ENCODE measurements at regions not wholly inside any gene's neighbourhood (a gene's known extent, or its start where the extent isn't known, plus 50 kb on each side); places are given as distances from the start of the nearest gene placed in this dataset.

DNA sequence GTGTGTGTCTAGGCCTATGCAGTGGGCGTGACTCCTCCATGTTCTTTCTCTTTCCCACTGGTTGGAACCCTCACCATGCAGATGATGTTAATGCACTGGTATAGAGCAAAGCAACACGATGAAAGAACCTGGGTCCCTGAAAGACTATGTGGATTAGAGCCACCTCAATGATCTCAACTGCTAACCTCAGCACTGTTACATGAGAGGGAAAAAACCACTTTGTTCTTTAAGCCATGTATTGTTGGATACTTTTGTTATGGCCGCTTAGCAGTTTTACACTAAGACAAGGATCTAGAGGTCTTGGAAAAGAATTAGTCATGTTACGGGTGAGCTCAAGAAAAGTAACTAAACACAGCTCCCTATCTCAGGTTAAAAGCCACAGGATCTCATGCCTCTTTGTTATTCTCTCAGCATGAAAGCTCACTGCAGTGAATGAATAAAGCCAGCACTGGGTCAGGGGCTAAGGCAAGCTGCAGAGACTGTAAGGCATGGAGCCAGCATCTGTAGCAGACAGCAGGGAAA is 56.6 kb upstream of the RBBP6 start:
- H3K9me3 ChIP-seq (replicated peaks; ENCODE audit: control insufficient read depth, insufficient read depth, low read length) = no peaks in the 10 kb centered on the region
- RAD21 ChIA-PET (ENCODE audit: unreplicated experiment) = no interaction called here
- H3K4me2 ChIP-seq (ENCODE audit: control insufficient read depth, insufficient read depth) = no peak overlapping the region
- 34% methylated on average over 4 of the region's 4 CpGs for WGBS (ENCODE audit: insufficient coverage, insufficient replicate concordance, low lambda C conversion rate, missing lambda C conversion rate)
- no peaks in the 10 kb centered on the region for H3K79me2 ChIP-seq (ENCODE audit: control insufficient read depth, insufficient read depth, low read length)
- no peak overlapping the region for H3K9ac ChIP-seq (ENCODE audit: control insufficient read depth, insufficient read depth, low read length)
- H2AFZ ChIP-seq (ENCODE audit: control insufficient read depth, low read depth, low read length) = no peak overlapping the region
- intact Hi-C loops (cut with micrococcal nuclease; ENCODE audit: unreplicated experiment) (no loop called here), in situ Hi-C loops (cut with MboI) (no loop called here)
- FAIRE-seq = no peak
- CTCF ChIA-PET = interaction anchor here (1.1 to 1.2 kb wide), 2 partner anchors 23 to 34 kb away, joined by 3 read pairs; no protein-coding TSS in a partner anchor
- SMC1A ChIA-PET (ENCODE audit: uncharacterized antibody, unreplicated experiment) = interaction anchor here (1.1 kb wide), 1 partner anchor 52 kb away, joined by 3 read pairs; no protein-coding TSS in a partner anchor
- DNase-seq (ENCODE audit: low read depth, low spot score) = no peak
- no peaks in the 10 kb centered on the region for H4K20me1 ChIP-seq (ENCODE audit: control insufficient read depth, insufficient read depth)
- H3K27ac ChIP-seq (ENCODE audit: control insufficient read depth, insufficient read depth) = no peak overlapping the region
- POLR2A ChIA-PET = no interaction called here
- H3K36me3 ChIP-seq (ENCODE audit: control insufficient read depth in 2 of 2, insufficient read depth in 2 of 2, low read length in 1 of 2) = no peaks in the 10 kb centered on the region
- no peak overlapping the region for H3K4me3 ChIP-seq
- no peaks in the 10 kb centered on the region; a peak in 2 of 4 replicates for H3K27me3 ChIP-seq (replicated peaks in 1 of 2; ENCODE audit: control insufficient read depth in 2 of 2, insufficient read depth in 2 of 2, low read length in 1 of 2)
- no peak for TF ChIP-seq SIX5 (IDR thresholded peaks at IDR 0.05; ENCODE audit: low read depth, low read length, severe bottlenecking)
- TF ChIP-seq EZH2 (IDR thresholded peaks at IDR 0.05; ENCODE audit: borderline replicate concordance, control insufficient read depth, low read depth, low read length) = no peak
- no peak for TF ChIP-seq CBFB (IDR thresholded peaks at IDR 0.05; ENCODE audit: low read depth)
- no peak for TF ChIP-seq WRNIP1 (IDR thresholded peaks at IDR 0.05; ENCODE audit: borderline replicate concordance, low read depth, low read length)
- TF ChIP-seq EP300 (IDR thresholded peaks at IDR 0.05; ENCODE audit: borderline replicate concordance in 1 of 2, control insufficient read depth in 1 of 2, low read depth in 2 of 2, low read length in 2 of 2) = no peak
- TF ChIP-seq, protein P1, sequence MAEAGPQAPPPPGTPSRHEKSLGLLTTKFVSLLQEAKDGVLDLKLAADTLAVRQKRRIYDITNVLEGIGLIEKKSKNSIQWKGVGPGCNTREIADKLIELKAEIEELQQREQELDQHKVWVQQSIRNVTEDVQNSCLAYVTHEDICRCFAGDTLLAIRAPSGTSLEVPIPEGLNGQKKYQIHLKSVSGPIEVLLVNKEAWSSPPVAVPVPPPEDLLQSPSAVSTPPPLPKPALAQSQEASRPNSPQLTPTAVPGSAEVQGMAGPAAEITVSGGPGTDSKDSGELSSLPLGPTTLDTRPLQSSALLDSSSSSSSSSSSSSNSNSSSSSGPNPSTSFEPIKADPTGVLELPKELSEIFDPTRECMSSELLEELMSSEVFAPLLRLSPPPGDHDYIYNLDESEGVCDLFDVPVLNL (IDR thresholded peaks at IDR 0.05; ENCODE audit: low read depth, low read length) = no peak
- H3K4me1 ChIP-seq (ENCODE audit: control insufficient read depth, insufficient read depth, low read length) = no peaks in the 10 kb centered on the region
- BruUV-seq (replicated peaks) = no TSS peak
- ATAC-seq = no peak

GRCh38 chr16:24488045-24488444 is 51.3 kb upstream of the RBBP6 start:
- BruUV-seq (replicated peaks) = no TSS peak
- in situ Hi-C loops (cut with MboI) = no loop called here
- H3K79me2 ChIP-seq (ENCODE audit: control insufficient read depth, insufficient read depth, low read length) = no peaks in the 10 kb centered on the region
- ATAC-seq = no peak
- H3K4me2 ChIP-seq (ENCODE audit: control insufficient read depth, insufficient read depth) = no peak overlapping the region
- no peak for DNase-seq (ENCODE audit: low read depth, low spot score)
- WGBS (ENCODE audit: insufficient coverage, insufficient replicate concordance, low lambda C conversion rate, missing lambda C conversion rate) = 60% methylated on average over 2 of the region's 2 CpGs
- H3K27ac ChIP-seq (ENCODE audit: control insufficient read depth, insufficient read depth) = no peak overlapping the region
- intact Hi-C loops (cut with micrococcal nuclease; ENCODE audit: unreplicated experiment) = no loop called here
- no peaks in the 10 kb centered on the region for H4K20me1 ChIP-seq (ENCODE audit: control insufficient read depth, insufficient read depth)
- no peak for FAIRE-seq
- no peaks in the 10 kb centered on the region for H3K4me1 ChIP-seq (ENCODE audit: control insufficient read depth, insufficient read depth, low read length)
- no peak overlapping the region for H3K4me3 ChIP-seq
- H3K36me3 ChIP-seq (ENCODE audit: control insufficient read depth in 2 of 2, insufficient read depth in 2 of 2, low read length in 1 of 2) = no peaks in the 10 kb centered on the region
- no peak overlapping the region for H3K9ac ChIP-seq (ENCODE audit: control insufficient read depth, insufficient read depth, low read length)
- H3K9me3 ChIP-seq (replicated peaks; ENCODE audit: control insufficient read depth, insufficient read depth, low read length) = no peaks in the 10 kb centered on the region
- ChIA-PET RAD21 (ENCODE audit: unreplicated experiment) (no interaction called here), SMC1A (ENCODE audit: uncharacterized antibody, unreplicated experiment) (no interaction called here), POLR2A (no interaction called here), CTCF (no interaction called here)
- no peak overlapping the region for H2AFZ ChIP-seq (ENCODE audit: control insufficient read depth, low read depth, low read length)
- H3K27me3 ChIP-seq (replicated peaks in 1 of 2; ENCODE audit: control insufficient read depth in 2 of 2, insufficient read depth in 2 of 2, low read length in 1 of 2) = no peaks in the 10 kb centered on the region; a peak in 1 of 4 replicates
- TF ChIP-seq ZZZ3 (IDR thresholded peaks at IDR 0.05; ENCODE audit: control insufficient read depth, insufficient read length, low read depth) (no peak), CHD2 (IDR thresholded peaks at IDR 0.05; ENCODE audit: borderline replicate concordance, low read depth, low read length) (no peak), POLR2AphosphoS2 (IDR thresholded peaks at IDR 0.05; ENCODE audit: low read depth, low read length) (no peak), BRCA1 (IDR thresholded peaks at IDR 0.05; ENCODE audit: low read depth, low read length) (no peak)
- TF ChIP-seq, protein P2, sequence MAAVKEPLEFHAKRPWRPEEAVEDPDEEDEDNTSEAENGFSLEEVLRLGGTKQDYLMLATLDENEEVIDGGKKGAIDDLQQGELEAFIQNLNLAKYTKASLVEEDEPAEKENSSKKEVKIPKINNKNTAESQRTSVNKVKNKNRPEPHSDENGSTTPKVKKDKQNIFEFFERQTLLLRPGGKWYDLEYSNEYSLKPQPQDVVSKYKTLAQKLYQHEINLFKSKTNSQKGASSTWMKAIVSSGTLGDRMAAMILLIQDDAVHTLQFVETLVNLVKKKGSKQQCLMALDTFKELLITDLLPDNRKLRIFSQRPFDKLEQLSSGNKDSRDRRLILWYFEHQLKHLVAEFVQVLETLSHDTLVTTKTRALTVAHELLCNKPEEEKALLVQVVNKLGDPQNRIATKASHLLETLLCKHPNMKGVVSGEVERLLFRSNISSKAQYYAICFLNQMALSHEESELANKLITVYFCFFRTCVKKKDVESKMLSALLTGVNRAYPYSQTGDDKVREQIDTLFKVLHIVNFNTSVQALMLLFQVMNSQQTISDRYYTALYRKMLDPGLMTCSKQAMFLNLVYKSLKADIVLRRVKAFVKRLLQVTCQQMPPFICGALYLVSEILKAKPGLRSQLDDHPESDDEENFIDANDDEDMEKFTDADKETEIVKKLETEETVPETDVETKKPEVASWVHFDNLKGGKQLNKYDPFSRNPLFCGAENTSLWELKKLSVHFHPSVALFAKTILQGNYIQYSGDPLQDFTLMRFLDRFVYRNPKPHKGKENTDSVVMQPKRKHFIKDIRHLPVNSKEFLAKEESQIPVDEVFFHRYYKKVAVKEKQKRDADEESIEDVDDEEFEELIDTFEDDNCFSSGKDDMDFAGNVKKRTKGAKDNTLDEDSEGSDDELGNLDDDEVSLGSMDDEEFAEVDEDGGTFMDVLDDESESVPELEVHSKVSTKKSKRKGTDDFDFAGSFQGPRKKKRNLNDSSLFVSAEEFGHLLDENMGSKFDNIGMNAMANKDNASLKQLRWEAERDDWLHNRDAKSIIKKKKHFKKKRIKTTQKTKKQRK (IDR thresholded peaks at IDR 0.05; ENCODE audit: low read depth, low read length) = no peak
- TF ChIP-seq, protein P3, sequence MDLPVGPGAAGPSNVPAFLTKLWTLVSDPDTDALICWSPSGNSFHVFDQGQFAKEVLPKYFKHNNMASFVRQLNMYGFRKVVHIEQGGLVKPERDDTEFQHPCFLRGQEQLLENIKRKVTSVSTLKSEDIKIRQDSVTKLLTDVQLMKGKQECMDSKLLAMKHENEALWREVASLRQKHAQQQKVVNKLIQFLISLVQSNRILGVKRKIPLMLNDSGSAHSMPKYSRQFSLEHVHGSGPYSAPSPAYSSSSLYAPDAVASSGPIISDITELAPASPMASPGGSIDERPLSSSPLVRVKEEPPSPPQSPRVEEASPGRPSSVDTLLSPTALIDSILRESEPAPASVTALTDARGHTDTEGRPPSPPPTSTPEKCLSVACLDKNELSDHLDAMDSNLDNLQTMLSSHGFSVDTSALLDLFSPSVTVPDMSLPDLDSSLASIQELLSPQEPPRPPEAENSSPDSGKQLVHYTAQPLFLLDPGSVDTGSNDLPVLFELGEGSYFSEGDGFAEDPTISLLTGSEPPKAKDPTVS (IDR thresholded peaks at IDR 0.05; ENCODE audit: low read depth, low read length) = no peak

Data from GM12878 (cell line).